NB4 (cell line): ENCODE measurements at regions not wholly inside any gene's neighbourhood (a gene's known extent, or its start where the extent isn't known, plus 50 kb on each side); places are given as distances from the start of the nearest gene placed in this dataset.

Experiments
- CTCF ChIP-seq: IDR thresholded peaks from one replicate; pipeline ENCODE4 v1.5.1; 2012; ENCODE audit warnings: low read depth, low read length
- MYC ChIP-seq: IDR thresholded peaks from 2 replicates; pipeline ENCODE4 v1.6.1; 2011; ENCODE audit warnings: low read depth, low read length

- TF ChIP-seq CTCF (no peak), MYC (no peak)
These were observed 236.5 kb upstream of the EYS start for GRCh38 chr6:65943548-65943947.
